Endothelial cell of umbilical vein (primary cell): ENCODE measurements at regions not wholly inside any gene's neighbourhood (a gene's known extent, or its start where the extent isn't known, plus 50 kb on each side); places are given as distances from the start of the nearest gene placed in this dataset.

ENCODE experiments used
- BruUV-seq: library from RNA; stranded (reverse); fragments of 400-500 nt; replicated peaks from 2 replicates; lab custom pipeline; 2021; lab: Mats Ljungman, UMichigan
- CTCF ChIA-PET: fragments of 300-600, 350-600 bp; sonication (Branson Sonifier 250); formaldehyde crosslinking; loops from one replicate; lab custom pipeline; 2021; ENCODE audit warnings: antibody characterized with exemption, inconsistent platforms; lab: Charles Lee
- POLR2A ChIA-PET: fragments of 300-600, 350-600 bp; sonication (Branson Sonifier 250); formaldehyde crosslinking; loops from one replicate; lab custom pipeline; 2021; ENCODE audit warnings: antibody characterized with exemption, inconsistent platforms; lab: Charles Lee
- DNase-seq: peaks from one replicate; pipeline ENCODE4 v3.0.0-alpha.2; 2011; ENCODE audit warnings: low read depth, low spot score
- FAIRE-seq: peaks from 2 replicates; lab custom pipeline; 2011; peaks lifted over from hg19 to GRCh38; lab: Jason Lieb, UNC
- H2AFZ ChIP-seq: 2 replicates; pipeline ENCODE4 v1.6.0; 2012; ENCODE audit warnings: low read depth, low read length, control low read depth, inconsistent platforms
- H3K27ac ChIP-seq: 2 replicates; pipeline ENCODE4 v1.5.1; 2011; ENCODE audit warnings: low read depth, mild to moderate bottlenecking, control low read depth, low read length, moderate library complexity; ENCODE audit not compliant: insufficient read depth
- H3K27me3 ChIP-seq, 2 experiments: 2 replicates each; pipeline versions ENCODE4 v1.6.0 to v1.6.1; 2011; ENCODE audit warnings: low read length in 2 of 2, mixed read lengths in 1 of 2; ENCODE audit not compliant: control insufficient read depth in 2 of 2, insufficient read depth in 2 of 2
- H3K36me3 ChIP-seq, 2 experiments: 2 replicates in 1 of 2; 3 replicates in 1 of 2; pipeline ENCODE4 v1.5.1; 2011; ENCODE audit warnings: low read length in 2 of 2, mild to moderate bottlenecking in 1 of 2, moderate library complexity in 1 of 2; ENCODE audit not compliant: control insufficient read depth in 2 of 2, insufficient read depth in 2 of 2; ENCODE audit errors: extremely low read depth in 1 of 2
- H3K4me1 ChIP-seq: 3 replicates; pipeline ENCODE4 v1.5.1; 2011; ENCODE audit warnings: mild to moderate bottlenecking, low read length; ENCODE audit not compliant: control insufficient read depth, insufficient read depth; ENCODE audit errors: extremely low read depth
- H3K4me2 ChIP-seq: 2 replicates; pipeline ENCODE4 v1.6.1; 2011; ENCODE audit warnings: low read length, control low read depth, mixed read lengths; ENCODE audit not compliant: insufficient read depth
- H3K4me3 ChIP-seq, 3 experiments: fragments of 200-600 bp in 1 of 3; sonication (generic), shearing (Covaris generic) in 1 of 3; replicated peaks in 1 of 3; 2 replicates each; pipeline ENCODE4 v1.5.1; 2011 to 2016; ENCODE audit warnings: control low read depth in 3 of 3, low read length in 3 of 3, mild to moderate bottlenecking in 2 of 3, inconsistent platforms in 1 of 3, low read depth in 1 of 3, moderate library complexity in 1 of 3; ENCODE audit not compliant: insufficient read depth in 1 of 3
- H3K79me2 ChIP-seq: 2 replicates; pipeline ENCODE4 v1.6.0; 2012; ENCODE audit warnings: low read length, inconsistent platforms; ENCODE audit not compliant: control insufficient read depth, insufficient read depth
- H3K9ac ChIP-seq: replicated peaks from 2 replicates; pipeline ENCODE3; 2011; ENCODE audit warnings: low read length, control low read depth; ENCODE audit not compliant: insufficient read depth; ENCODE audit errors: extremely low read depth
- H3K9me1 ChIP-seq: replicated peaks from 3 replicates; pipeline ENCODE4 v1.6.0; 2011; ENCODE audit warnings: mild to moderate bottlenecking, low read length; ENCODE audit not compliant: control insufficient read depth, insufficient read depth; ENCODE audit errors: extremely low read depth
- H3K9me3 ChIP-seq: replicated peaks from 2 replicates; pipeline ENCODE4 v1.5.1; 2012; ENCODE audit warnings: low read length, inconsistent platforms; ENCODE audit not compliant: control insufficient read depth, insufficient read depth
- H4K20me1 ChIP-seq: replicated peaks from 2 replicates; pipeline ENCODE3; 2011; ENCODE audit warnings: mild to moderate bottlenecking, low read length; ENCODE audit not compliant: control insufficient read depth, insufficient read depth; ENCODE audit errors: extremely low read depth
- CTCF ChIP-seq, 2 donors: IDR thresholded peaks; 1 replicate in 1 of 2; 2 replicates in 1 of 2; pipeline ENCODE4 v1.5.1; 2011; ENCODE audit warnings: low read length in 2 of 2, mild to moderate bottlenecking in 2 of 2, moderate library complexity in 2 of 2, control low read depth in 1 of 2, inconsistent platforms in 1 of 2, low read depth in 1 of 2; ENCODE audit not compliant: insufficient read depth in 1 of 2; ENCODE audit errors: extremely low read depth in 1 of 2
- EZH2 ChIP-seq: IDR thresholded peaks from 2 replicates; pipeline ENCODE4 v1.6.1; 2012; ENCODE audit warnings: borderline replicate concordance, low read depth, mild to moderate bottlenecking, moderate library complexity, low read length, inconsistent platforms; ENCODE audit not compliant: severe bottlenecking
- FOS ChIP-seq: IDR thresholded peaks from 2 replicates; pipeline ENCODE4 v1.6.1; 2011; ENCODE audit warnings: mild to moderate bottlenecking, low read length, moderate library complexity, borderline replicate concordance; ENCODE audit not compliant: insufficient read depth
- GATA2 ChIP-seq: IDR thresholded peaks from 2 replicates; pipeline ENCODE4 v1.7.0; 2011; ENCODE audit warnings: low read depth, mild to moderate bottlenecking, moderate library complexity, mixed read lengths, low read length; ENCODE audit not compliant: insufficient read length, insufficient read depth
- JUN ChIP-seq: IDR thresholded peaks from 2 replicates; pipeline ENCODE4 v1.6.1; 2011; ENCODE audit warnings: borderline replicate concordance, low read depth; ENCODE audit not compliant: insufficient read length, insufficient read depth
- POLR2AphosphoS5 ChIP-seq: IDR thresholded peaks from 2 replicates; pipeline ENCODE4 v1.6.1; 2012; ENCODE audit warnings: low read depth, mild to moderate bottlenecking, control low read depth, low read length, moderate library complexity; ENCODE audit not compliant: insufficient read depth
- dilution Hi-C: fragments of 300-500 bp; cut with MboI; formaldehyde crosslinking; loops from one replicate; pipeline ENCODE4 v1.15.0; 2019; ENCODE audit warnings: low sequenced_read_pairs; ENCODE audit not compliant: extremely low pct_ligation_motif_present
- intact Hi-C: fragments of 100-400 bp; cut with micrococcal nuclease; formaldehyde crosslinking; loops from one replicate; pipeline ENCODE4 v1.10.0; 2022

- CTCF ChIA-PET: interaction anchor here (0.7 to 1.6 kb wide), 5 partner anchors 9 to 24 kb away, joined by 3 to 5 read pairs (median 3); no protein-coding TSS in a partner anchor
- H2AFZ ChIP-seq: no peak overlapping the region
- dilution Hi-C loops (no loop called here), intact Hi-C loops (no loop called here)
- no peaks in the 10 kb centered on the region for H3K9me1 ChIP-seq
- FAIRE-seq (no peak), DNase-seq (no peak)
- H3K79me2 ChIP-seq: no peaks in the 10 kb centered on the region
- H3K9me3 ChIP-seq: no peaks in the 10 kb centered on the region
- H3K27me3 ChIP-seq: peaks cover 0 to 6% of the 10 kb centered on the region in 2 experiments
- TF ChIP-seq JUN (no peak), GATA2 (no peak), POLR2AphosphoS5 (no peak), FOS (no peak), EZH2 (no peak), CTCF (IDR thresholded peaks at IDR 0.05; ENCODE audit: extremely low read depth in 1 of 2, insufficient read depth in 1 of 2, low read depth in 1 of 2, low read length in 2 of 2) (no peak)
- H3K36me3 ChIP-seq: no peaks in the 10 kb centered on the region
- H3K4me3 ChIP-seq: no peak overlapping the region
- H3K27ac ChIP-seq: no peak overlapping the region
- POLR2A ChIA-PET: interaction anchor here (0.5 to 0.7 kb wide), 2 partner anchors 1125 to 1453 kb away, joined by 3 to 6 read pairs; no protein-coding TSS in a partner anchor
- no peaks in the 10 kb centered on the region for H4K20me1 ChIP-seq
- peaks cover 5% of the 10 kb centered on the region for H3K4me1 ChIP-seq
- H3K4me2 ChIP-seq: no peak overlapping the region
- H3K9ac ChIP-seq: no peak overlapping the region
- no TSS peak for BruUV-seq
These were observed 234.5 kb downstream of the UACA start for GRCh38 chr15:70528816-70529215.
